DOHH2 (cell line): ENCODE measurements at regions not wholly inside any gene's neighbourhood (a gene's known extent, or its start where the extent isn't known, plus 50 kb on each side); places are given as distances from the start of the nearest gene placed in this dataset.

Experiments
- EZH2phosphoT487 ChIP-seq: fragments of 200-600 bp; sonication (generic); IDR thresholded peaks from 2 replicates; pipeline ENCODE4 v1.6.1; 2017; ENCODE audit warnings: borderline replicate concordance, mild to moderate bottlenecking, antibody characterized with exemption, low read length, moderate library complexity, mixed read lengths
- TF ChIP-seq, protein P1 (sequence below): fragments of 200-600 bp; sonication (generic); IDR thresholded peaks from one replicate; pipeline ENCODE4 v1.5.1; 2014; ENCODE audit warnings: antibody characterized with exemption, mild to moderate bottlenecking, low read depth, low read length; ENCODE audit not compliant: poor library complexity, severe bottlenecking

DNA sequence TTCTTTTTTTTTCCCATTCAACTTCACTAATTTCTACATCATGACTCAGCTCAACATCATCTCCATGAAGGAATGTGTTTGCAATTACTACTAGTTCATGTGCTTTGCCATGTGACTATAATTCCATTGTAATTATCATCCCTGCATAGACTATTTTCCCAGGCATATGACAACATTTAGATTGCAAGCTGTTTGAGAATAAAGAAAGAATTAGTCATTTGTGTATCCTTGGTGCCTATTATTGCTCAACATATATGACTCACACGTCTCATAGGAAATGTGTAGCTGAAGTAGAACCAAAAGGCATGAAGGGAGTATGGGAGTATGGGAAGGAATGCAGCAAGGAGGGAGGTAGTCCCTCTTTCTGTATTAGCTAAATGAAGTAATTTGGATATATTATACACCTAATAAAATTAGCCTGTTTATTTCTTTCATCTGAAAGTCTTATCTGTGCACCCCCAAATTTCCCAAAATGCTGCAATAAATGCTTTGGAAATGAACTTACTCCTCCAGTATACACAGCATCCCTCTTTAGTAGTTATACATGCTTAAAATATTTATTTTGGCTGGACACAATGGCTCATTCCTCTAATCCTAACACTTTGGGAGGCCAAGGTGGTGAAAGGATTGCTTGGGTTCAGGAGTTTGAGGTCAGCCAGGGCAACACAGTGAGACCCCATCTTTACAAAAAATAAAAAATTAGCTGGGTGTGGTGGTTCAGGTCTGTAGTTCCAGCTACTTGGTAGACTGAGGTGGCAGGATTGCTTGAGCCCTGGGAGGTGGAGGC, 316.9 kb upstream of the ADGRL4 start:
- TF ChIP-seq, protein P1, sequence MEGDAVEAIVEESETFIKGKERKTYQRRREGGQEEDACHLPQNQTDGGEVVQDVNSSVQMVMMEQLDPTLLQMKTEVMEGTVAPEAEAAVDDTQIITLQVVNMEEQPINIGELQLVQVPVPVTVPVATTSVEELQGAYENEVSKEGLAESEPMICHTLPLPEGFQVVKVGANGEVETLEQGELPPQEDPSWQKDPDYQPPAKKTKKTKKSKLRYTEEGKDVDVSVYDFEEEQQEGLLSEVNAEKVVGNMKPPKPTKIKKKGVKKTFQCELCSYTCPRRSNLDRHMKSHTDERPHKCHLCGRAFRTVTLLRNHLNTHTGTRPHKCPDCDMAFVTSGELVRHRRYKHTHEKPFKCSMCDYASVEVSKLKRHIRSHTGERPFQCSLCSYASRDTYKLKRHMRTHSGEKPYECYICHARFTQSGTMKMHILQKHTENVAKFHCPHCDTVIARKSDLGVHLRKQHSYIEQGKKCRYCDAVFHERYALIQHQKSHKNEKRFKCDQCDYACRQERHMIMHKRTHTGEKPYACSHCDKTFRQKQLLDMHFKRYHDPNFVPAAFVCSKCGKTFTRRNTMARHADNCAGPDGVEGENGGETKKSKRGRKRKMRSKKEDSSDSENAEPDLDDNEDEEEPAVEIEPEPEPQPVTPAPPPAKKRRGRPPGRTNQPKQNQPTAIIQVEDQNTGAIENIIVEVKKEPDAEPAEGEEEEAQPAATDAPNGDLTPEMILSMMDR = no peak
- no peak for TF ChIP-seq EZH2phosphoT487
